Lower lobe of right lung (tissue), 2 donors: ENCODE measurements at regions not wholly inside any gene's neighbourhood (a gene's known extent, or its start where the extent isn't known, plus 50 kb on each side); places are given as distances from the start of the nearest gene placed in this dataset.
"Not testable (repeated sequence)": the region's sequence is repeated elsewhere in the genome, so short reads cannot be mapped to it uniquely, and the experiment has no call there.

Experiments
- ATAC-seq, 2 donors: fragments of 200-7000 bp; cut with Tn5 transposase; one replicate each; pipeline ENCODE4 v1.9.1; 2020 to 2022; ENCODE audit warnings: mild to moderate bottlenecking in 2 of 2, moderate library complexity in 2 of 2
- DNase-seq: peaks from one replicate; pipeline ENCODE4 v3.0.0-alpha.2; 2020
- H3K27ac ChIP-seq: fragments of 200-600 bp; one replicate; pipeline ENCODE4 v1.8.0; 2022
- H3K27me3 ChIP-seq: fragments of 200-600 bp; one replicate; pipeline ENCODE4 v1.8.0; 2022; ENCODE audit warnings: low read depth
- H3K36me3 ChIP-seq: fragments of 200-600 bp; one replicate; pipeline ENCODE4 v1.8.0; 2022; ENCODE audit warnings: mild to moderate bottlenecking
- H3K4me1 ChIP-seq: fragments of 200-600 bp; one replicate; pipeline ENCODE4 v1.8.0; 2022
- H3K4me3 ChIP-seq: fragments of 200-600 bp; one replicate; pipeline ENCODE4 v1.8.0; 2022; ENCODE audit warnings: mild to moderate bottlenecking
- H3K9me3 ChIP-seq: fragments of 200-600 bp; one replicate; pipeline ENCODE4 v1.8.0; 2022
- intact Hi-C: fragments of 100-400 bp; cut with DNase I; formaldehyde crosslinking; loops from one replicate; pipeline ENCODE4 v1.11.0; 2022
- donor health status: DM: no; HTN: yes; CAD: no; lungs with severe emphysema.

DNA sequence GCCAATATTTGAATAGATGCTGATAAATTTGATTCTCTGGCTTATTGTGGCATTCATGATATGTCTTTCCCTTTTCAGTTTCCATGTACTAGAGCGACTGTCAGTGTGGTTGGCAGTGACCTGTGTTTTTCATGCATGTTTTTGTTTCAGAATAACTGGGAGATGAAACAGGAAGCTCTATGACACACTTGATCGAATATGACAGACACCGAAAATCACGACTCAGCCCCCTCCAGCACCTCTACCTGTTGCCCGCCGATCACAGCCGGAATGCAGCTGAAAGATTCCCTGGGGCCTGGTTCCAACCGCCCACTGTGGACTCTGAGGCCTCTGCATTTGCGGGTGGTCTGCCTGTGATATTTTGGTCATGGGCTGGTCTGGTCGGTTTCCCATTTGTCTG lies 226.8 kb upstream of the PLGLB2 start:
- DNase-seq, intact Hi-C loops, H3K36me3 ChIP-seq, H3K27me3 ChIP-seq, H3K4me1 ChIP-seq, ATAC-seq, H3K9me3 ChIP-seq, H3K27ac ChIP-seq, H3K4me3 ChIP-seq: not testable (repeated sequence)

DNA sequence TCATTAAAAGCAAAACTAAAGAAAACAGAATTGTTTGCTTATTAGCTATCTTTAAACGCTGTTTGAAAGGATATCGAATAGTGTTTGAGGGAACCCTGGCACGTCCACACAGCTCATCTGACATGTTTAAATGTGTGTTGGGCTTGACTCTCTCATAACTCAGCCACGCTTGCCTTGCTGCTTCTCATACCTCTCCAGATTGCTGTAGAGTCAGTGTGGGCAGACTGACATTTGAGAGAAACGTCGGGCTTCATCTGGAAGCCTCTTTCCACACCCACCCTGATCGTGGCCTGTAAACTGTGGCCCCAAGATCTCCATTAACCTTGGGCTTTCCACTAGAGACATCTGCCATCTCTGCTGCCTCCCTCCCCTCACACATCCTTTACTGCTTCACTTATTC lies 226.4 kb upstream of the PLGLB2 start:
- intact Hi-C loops, ATAC-seq, DNase-seq, H3K4me1 ChIP-seq, H3K27ac ChIP-seq, H3K27me3 ChIP-seq, H3K36me3 ChIP-seq, H3K4me3 ChIP-seq, H3K9me3 ChIP-seq: not testable (repeated sequence)

DNA sequence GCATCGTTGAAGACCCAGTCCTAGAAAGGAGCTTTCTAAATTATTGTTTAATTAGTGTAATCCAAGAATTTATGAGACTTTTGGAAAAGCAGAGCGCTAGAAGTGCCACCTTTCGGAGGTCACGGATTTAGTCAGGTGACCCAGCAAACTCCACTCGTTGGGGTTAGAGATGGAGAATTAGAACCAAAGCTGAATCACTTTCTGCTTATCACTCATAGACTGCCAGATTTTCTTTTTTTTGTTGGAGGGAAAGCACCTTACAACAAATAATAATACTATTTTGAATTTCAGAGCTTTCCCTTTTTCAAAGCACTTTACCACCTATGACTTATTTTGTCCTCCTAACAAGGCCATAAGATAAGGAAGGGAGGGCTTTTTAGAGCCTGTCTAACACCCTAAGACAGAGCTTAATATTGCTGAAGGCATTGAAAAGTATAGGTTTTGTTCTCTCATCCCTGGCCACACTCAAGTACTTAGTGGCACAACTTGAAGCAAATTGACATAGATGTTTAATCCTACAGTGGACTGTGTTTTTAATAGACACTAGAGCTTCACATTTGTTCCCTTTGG lies 223.2 kb upstream of the PLGLB2 start:
- ATAC-seq, H3K4me1 ChIP-seq, H3K27ac ChIP-seq, intact Hi-C loops, H3K27me3 ChIP-seq, H3K4me3 ChIP-seq, DNase-seq, H3K9me3 ChIP-seq, H3K36me3 ChIP-seq: not testable (repeated sequence)

DNA sequence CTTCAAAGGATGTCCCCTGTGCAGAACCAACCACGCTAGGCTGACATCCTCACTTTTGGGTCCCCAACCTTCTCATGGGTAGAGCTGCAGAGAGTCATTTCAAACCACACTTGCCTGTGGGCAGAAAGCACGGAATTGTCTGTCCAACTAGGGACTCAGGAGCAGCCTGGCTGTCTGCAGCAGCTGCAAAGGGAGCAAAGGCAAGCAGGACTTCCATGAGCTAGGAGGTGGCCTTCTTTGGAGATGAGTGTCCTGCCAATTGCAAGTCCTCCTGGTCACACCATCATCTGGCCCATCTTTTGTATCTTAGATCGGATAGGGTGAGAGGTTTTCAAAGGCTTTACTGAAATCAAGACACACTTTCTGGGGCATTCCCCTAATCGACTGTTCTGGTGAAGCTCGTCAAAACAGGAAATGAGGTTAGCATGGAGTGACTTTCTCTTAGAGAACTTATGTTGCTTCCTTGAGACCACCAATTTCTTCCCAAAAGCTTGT lies 222.3 kb upstream of the PLGLB2 start:
- H3K4me1 ChIP-seq = not testable (repeated sequence)

DNA sequence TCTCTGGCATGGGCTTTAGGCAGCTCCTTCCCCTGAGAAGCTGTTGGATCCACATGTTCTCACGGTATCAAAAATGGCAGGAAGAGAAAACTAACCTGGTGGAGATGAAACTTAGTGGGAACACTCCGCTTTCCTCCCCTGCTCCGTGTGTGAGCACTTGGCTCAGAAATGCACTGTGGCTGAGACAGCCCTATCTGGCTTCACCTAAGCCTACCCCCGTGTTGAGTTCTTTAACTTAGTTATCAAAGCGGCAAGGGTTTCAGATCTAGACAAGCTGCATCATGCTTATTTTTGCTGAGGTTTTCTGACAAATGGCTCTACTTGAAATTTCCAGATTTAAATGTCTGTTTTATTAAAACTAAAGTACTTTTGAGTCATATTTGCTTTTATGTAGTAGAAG lies 221.6 kb upstream of the PLGLB2 start:
- H3K9me3 ChIP-seq, ATAC-seq, H3K27me3 ChIP-seq, intact Hi-C loops, H3K4me1 ChIP-seq, H3K36me3 ChIP-seq, H3K4me3 ChIP-seq, DNase-seq, H3K27ac ChIP-seq: not testable (repeated sequence)

More for the DNA sequence above, 222.3 kb upstream of the PLGLB2 start:
- H3K4me3 ChIP-seq, H3K27ac ChIP-seq, H3K27me3 ChIP-seq, intact Hi-C loops, ATAC-seq, DNase-seq, H3K36me3 ChIP-seq, H3K9me3 ChIP-seq: not testable (repeated sequence)

DNA sequence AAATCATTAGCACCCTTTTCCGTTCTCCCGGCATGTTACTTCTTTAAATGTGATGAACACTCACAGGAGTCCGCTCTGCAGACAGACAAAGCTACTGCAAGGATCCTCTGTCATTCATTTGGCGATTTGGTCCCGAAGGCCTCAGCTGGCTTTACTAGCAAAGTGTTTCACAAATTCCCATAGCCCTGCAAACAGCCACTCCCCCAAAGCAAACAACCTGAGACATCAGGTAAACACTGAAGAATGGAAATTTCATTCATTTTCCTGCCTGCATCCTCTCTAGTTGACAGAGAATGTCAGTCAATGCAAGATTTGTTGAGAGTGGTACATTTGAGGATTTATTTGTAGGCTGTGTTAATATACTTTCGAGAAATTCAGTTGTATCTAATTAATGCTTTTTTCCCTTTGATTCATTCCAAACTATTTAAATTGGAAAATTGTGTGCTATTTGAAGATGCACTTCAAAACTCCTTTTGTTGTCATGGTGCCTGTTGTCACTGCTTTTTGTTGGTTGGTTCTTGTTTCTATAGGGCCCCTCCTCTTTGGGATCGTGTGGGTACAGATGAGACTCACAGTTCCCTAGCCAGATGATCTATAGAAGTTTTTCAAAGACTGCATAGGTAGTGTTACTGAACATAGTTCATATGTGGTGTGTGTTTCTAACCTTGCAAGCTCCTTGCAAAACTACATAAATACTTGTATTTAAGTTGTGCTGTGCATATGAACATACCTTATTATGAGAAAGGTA lies 215.7 kb upstream of the PLGLB2 start:
- H3K4me1 ChIP-seq, H3K4me3 ChIP-seq, DNase-seq, ATAC-seq, H3K27ac ChIP-seq, H3K36me3 ChIP-seq, H3K9me3 ChIP-seq, H3K27me3 ChIP-seq, intact Hi-C loops: not testable (repeated sequence)

DNA sequence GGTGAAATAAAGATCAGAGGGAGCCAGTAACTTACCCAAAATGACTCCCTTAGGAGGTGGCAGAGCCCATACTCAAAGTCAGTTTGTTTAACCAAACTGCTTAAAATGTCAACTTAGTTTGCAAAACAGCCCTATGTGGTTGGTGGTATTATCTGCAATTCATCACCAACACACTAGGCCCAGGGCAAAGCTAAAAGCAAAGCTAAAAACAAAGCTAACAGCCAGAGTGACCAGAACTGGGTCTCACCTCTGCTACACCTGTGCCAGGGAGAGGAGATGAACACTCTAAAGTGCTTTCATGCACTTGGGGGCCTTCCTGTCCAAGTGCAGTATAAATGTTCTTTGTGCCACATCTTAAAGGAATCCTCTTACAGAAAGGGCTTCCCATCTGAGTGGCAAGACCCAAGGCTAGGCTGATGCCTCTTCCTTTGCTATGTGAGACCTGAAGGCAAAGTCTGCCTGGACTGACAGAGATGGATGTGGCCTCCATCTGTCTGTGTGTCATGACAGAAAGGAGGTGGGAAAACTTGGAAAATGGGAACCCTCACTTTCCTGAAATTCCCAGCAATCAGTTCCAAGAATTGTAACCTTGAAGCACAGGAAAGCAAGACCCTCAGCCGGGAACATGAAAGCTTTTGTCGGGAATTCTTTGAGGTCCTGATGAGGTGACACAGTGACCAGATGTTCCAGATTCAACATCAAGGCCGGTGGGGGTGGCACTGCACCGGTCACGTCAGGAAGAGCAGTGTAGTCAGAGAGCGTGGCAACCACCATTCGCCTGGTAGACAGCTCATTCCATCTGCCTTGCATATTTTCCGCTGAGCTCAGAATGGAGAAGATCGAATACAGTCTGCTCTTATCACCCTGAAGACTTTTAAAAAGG lies 214.3 kb upstream of the PLGLB2 start:
- H3K9me3 ChIP-seq, H3K36me3 ChIP-seq, H3K4me3 ChIP-seq, H3K27ac ChIP-seq, H3K27me3 ChIP-seq, H3K4me1 ChIP-seq, DNase-seq, intact Hi-C loops, ATAC-seq: not testable (repeated sequence)

DNA sequence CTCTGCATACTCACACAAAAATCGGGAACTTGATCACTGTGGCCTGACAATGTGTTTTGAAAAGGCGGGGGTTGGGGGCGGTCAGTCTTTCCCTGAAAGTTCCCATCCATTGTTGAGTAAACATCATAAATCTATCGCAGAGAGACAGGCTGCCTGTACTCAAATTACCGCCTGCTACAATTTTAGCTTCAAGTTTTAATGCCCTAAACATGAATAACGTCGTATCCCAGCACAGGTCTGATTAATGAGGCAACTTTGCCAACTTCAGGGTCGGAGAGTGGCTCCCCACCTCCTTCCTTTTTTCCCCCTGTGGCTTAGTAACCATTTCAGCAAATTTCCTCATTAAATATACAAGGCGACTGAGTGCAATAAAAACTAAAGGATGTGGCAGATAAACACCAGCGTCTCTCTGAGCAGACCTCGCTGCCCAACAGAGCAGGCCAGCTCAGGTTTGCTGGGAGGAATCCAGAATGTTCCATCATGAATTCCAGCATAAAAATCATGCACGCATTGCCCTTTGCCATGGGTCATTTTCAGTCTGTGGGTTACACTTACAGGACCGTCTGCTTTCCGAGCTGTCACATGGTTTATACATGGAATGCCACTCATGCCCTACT lies 213.5 kb upstream of the PLGLB2 start:
- H3K4me1 ChIP-seq, H3K27me3 ChIP-seq, H3K4me3 ChIP-seq, H3K27ac ChIP-seq, intact Hi-C loops, DNase-seq, ATAC-seq, H3K36me3 ChIP-seq, H3K9me3 ChIP-seq: not testable (repeated sequence)

DNA sequence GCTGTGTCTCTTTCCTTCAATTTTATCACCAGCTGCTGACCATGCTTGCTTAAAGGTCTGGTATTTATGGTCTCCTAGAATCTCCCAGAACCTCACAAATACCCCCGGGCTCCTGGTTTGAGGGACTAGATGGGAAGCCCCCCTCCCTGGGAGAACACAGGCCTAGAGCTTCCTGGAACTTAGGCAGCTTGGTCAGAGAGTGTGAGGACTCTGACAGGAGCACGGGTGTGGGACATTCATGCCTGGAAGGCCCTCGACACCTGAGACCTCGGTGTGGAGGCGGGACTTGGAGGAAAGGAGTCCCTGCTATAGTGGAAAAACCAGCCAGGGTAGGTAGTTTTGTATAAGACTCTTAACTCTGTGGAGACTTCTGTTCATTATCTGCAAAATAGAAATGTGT lies 211.5 kb upstream of the PLGLB2 start:
- H3K9me3 ChIP-seq, DNase-seq, H3K4me3 ChIP-seq, intact Hi-C loops, H3K36me3 ChIP-seq, H3K4me1 ChIP-seq, H3K27ac ChIP-seq, H3K27me3 ChIP-seq: not testable (repeated sequence)
- peak in 1 of 2 donors; percentile 52 for ATAC-seq

DNA sequence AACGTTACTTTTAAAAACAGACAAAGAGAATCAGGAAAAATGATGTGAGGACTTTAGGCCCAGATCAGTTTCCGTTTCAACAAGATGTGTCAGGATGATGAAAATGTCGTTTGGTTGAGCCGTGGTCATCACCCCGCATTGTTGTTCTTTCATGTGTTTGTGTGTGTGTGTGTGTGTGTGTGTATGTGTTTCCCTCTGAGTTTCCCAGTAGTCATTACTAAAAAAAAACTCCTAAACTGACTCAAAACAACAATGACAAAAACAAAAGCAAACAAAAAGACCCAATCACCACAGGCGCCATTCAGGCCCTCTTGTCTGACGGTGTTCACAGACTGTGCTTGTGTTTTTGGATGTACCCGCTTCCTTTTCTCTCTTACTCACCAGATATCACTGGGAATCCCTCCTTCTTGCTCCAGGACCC lies 210.6 kb upstream of the PLGLB2 start:
- H3K9me3 ChIP-seq, H3K27me3 ChIP-seq, H3K27ac ChIP-seq, H3K36me3 ChIP-seq, H3K4me1 ChIP-seq, DNase-seq, ATAC-seq, intact Hi-C loops, H3K4me3 ChIP-seq: not testable (repeated sequence)

DNA sequence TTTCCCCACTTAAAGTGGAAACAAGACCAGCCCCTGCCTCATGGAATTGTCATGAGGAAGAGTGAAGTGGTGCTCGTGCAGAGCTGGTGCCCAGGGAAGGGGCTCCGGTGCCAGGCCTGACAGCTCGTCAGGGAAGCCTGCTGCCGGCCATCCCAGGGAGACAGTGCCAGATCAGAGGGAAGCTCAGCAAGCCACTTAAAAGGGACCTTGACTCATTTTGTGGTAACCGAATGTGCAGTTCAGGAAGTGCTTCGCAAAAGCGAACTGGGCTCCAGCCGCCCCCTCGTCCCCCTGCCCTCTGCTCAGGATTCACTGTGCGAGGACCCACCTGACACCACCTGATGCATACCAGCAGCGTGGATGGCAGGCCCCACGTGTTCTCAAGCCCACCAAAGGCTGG lies 209.6 kb upstream of the PLGLB2 start:
- H3K4me1 ChIP-seq, H3K27ac ChIP-seq, ATAC-seq, H3K4me3 ChIP-seq, DNase-seq, H3K36me3 ChIP-seq, H3K27me3 ChIP-seq, H3K9me3 ChIP-seq, intact Hi-C loops: not testable (repeated sequence)

DNA sequence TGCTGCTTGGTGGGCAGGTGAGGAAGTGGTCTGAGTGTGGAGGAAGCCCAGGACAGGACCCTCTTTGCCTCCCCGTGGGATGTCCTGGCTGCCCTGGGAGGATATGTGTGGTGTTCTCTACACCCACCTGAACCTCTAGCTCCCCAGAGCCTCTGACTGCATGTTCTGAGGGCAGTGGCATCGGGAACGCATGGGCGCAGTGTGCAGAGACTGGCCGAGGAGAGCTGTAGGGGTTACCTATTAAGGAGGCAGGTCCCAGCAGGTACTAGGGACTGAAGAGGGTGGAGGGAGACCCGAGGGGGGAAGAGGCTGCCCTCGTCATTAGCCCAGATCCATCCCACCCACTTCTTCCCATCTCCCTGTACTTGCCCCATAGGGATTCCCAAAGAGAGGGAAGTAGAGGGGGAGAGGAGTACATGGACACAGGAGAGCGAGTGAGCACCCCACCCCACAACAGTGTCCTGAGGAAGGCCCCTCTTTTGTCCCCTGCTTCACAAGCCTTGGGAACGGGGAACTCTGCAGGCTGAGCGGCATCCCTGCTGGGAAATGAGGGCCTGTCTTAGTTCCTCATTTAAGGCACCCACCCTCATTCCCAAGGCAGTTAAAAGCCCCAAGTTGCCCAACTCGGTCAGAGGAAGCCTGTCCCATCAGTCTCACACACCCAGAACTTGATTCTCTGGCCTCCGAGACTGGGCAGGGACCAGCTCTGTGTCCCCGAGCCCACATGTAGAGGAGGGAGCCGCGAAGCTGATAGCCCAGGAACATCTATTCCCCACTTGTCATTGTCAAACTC lies 208.5 kb upstream of the PLGLB2 start:
- intact Hi-C loops, H3K36me3 ChIP-seq, H3K27me3 ChIP-seq, H3K4me3 ChIP-seq, H3K9me3 ChIP-seq, H3K4me1 ChIP-seq, DNase-seq, H3K27ac ChIP-seq: not testable (repeated sequence)
- peak; percentile 32 to 48 for ATAC-seq

DNA sequence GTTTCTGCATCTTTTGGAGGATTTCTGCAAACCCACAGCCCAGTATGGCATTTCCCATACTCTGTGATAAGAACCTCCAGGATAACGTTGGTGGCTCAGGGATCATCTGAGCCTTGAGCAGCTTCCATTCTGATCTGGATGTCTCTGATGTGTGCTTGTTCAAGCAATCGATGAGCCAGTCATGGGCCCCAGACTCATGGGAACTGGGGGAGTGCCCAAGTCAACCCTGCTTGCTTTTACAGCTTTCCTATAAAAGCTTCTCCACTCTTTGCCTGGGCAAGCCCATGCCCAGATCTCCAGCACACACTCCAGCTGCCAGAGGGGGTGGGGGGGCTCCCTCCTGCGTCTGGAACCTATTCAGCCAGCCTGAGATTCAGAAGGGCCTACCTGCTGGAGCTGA lies 207.6 kb upstream of the PLGLB2 start:
- H3K9me3 ChIP-seq, H3K4me3 ChIP-seq, DNase-seq, ATAC-seq, intact Hi-C loops, H3K27ac ChIP-seq, H3K36me3 ChIP-seq, H3K27me3 ChIP-seq, H3K4me1 ChIP-seq: not testable (repeated sequence)
